GM12878 (cell line): ENCODE measurements at regions not wholly inside any gene's neighbourhood (a gene's known extent, or its start where the extent isn't known, plus 50 kb on each side); places are given as distances from the start of the nearest gene placed in this dataset.

Experiments used
- BHLHE40 ChIP-seq, 2 experiments: fragments of 450-650 bp in 1 of 2; IDR thresholded peaks; 2 replicates each; pipeline ENCODE4 v1.6.1; 2011 to 2017; ENCODE audit warnings: low read depth in 2 of 2, borderline replicate concordance in 1 of 2, improper control_type of control experiment in 1 of 2, low read length in 1 of 2, mild to moderate bottlenecking in 1 of 2
- ETV6 ChIP-seq, 2 experiments: fragments of 450-650 bp in 1 of 2; IDR thresholded peaks in 1 of 2; conservative IDR thresholded peaks in 1 of 2; 2 replicates each; pipeline ENCODE4 v1.6.1; 2014; ENCODE audit warnings: antibody characterized with exemption in 1 of 2, borderline replicate concordance in 1 of 2, low read depth in 1 of 2, mild to moderate bottlenecking in 1 of 2, moderate library complexity in 1 of 2
- EZH2 ChIP-seq: IDR thresholded peaks from 2 replicates; pipeline ENCODE4 v1.6.1; 2012; ENCODE audit warnings: low read depth, mild to moderate bottlenecking, control low read depth, inconsistent platforms, low read length, borderline replicate concordance; ENCODE audit not compliant: control insufficient read depth
- MYC ChIP-seq: IDR thresholded peaks from 2 replicates; pipeline ENCODE4 v1.6.1; 2011; ENCODE audit warnings: mild to moderate bottlenecking, low read length, moderate library complexity, inconsistent platforms; ENCODE audit not compliant: insufficient read depth, insufficient replicate concordance, insufficient read length, severe bottlenecking
- POLR2A ChIP-seq: IDR thresholded peaks from 2 replicates; pipeline ENCODE4 v1.6.1; 2011; ENCODE audit warnings: low read depth, mild to moderate bottlenecking, low read length
- POLR2AphosphoS2 ChIP-seq: IDR thresholded peaks from 2 replicates; pipeline ENCODE4 v1.6.1; 2011; ENCODE audit warnings: low read depth, mild to moderate bottlenecking, low read length, improper control_type of control experiment, moderate library complexity
- POLR2AphosphoS5 ChIP-seq: IDR thresholded peaks from 2 replicates; pipeline ENCODE4 v1.6.1; 2011; ENCODE audit warnings: mild to moderate bottlenecking, low read length, inconsistent platforms
- SP1 ChIP-seq: IDR thresholded peaks from one replicate; pipeline ENCODE4 v1.6.1; 2011; ENCODE audit warnings: low read depth, low read length
- TF ChIP-seq, protein P1 (sequence below): IDR thresholded peaks from 2 replicates; pipeline ENCODE4 v1.6.1; 2012; ENCODE audit warnings: low read depth, low read length, improper control_type of control experiment
- TF ChIP-seq, protein P2 (sequence below), 3 experiments: IDR thresholded peaks in 2 of 3; conservative IDR thresholded peaks in 1 of 3; 2 replicates each; pipeline ENCODE4 v1.5.1; 2011; ENCODE audit warnings: low read depth in 3 of 3, low read length in 3 of 3, mild to moderate bottlenecking in 3 of 3, control low read depth in 2 of 3, moderate library complexity in 2 of 3, inconsistent platforms in 1 of 3, mixed read lengths in 1 of 3; ENCODE audit not compliant: control insufficient read depth in 2 of 3, insufficient read depth in 1 of 3; ENCODE audit errors: extremely low read depth in 1 of 3

DNA sequence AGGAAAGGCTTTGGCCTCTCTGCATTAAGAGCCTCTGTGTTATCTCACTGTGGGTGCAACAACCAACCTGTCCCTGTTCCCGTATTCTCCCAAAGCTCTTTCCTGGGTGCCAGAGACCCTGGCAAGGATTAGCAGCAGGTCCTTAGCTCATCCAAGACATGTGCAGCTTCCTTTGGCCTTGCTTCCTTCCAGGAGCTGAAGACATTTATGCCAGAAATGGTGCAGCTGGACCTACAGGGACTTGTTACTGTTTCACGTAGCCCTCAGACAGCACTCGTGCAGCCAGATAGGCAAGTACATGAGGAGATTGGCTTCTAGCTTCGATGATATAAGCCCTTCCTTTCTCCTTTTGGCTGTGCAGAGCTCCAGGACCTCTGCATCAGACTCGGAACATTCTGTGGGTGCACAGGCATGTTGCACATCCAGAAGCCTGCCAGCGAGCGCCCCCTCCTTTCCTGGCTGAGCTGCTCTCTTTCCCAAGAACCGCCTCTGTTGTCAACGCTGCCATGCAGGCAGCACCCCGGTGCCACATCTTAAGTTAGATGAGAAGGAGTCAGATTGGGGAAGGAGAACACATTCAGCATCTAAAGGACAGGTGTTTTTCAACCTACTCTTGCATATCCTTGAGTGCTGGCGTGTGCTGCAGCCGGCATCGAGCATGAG lies 284.5 kb upstream of the PLXNA2 start:
- TF ChIP-seq BHLHE40 (IDR thresholded peaks at IDR 0.05; ENCODE audit: borderline replicate concordance in 1 of 2, low read depth in 2 of 2, low read length in 1 of 2) (no peak), SP1 (no peak), ETV6 (conservative IDR thresholded peaks at IDR 0.05 in 1 of 2, IDR thresholded peaks at IDR 0.05 in 1 of 2; ENCODE audit: borderline replicate concordance in 1 of 2, low read depth in 1 of 2) (no peak), POLR2AphosphoS5 (no peak), MYC (no peak), POLR2A (no peak), EZH2 (no peak), POLR2AphosphoS2 (no peak)
- TF ChIP-seq, protein P1, sequence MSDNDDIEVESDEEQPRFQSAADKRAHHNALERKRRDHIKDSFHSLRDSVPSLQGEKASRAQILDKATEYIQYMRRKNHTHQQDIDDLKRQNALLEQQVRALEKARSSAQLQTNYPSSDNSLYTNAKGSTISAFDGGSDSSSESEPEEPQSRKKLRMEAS = no peak
- TF ChIP-seq, protein P2, sequence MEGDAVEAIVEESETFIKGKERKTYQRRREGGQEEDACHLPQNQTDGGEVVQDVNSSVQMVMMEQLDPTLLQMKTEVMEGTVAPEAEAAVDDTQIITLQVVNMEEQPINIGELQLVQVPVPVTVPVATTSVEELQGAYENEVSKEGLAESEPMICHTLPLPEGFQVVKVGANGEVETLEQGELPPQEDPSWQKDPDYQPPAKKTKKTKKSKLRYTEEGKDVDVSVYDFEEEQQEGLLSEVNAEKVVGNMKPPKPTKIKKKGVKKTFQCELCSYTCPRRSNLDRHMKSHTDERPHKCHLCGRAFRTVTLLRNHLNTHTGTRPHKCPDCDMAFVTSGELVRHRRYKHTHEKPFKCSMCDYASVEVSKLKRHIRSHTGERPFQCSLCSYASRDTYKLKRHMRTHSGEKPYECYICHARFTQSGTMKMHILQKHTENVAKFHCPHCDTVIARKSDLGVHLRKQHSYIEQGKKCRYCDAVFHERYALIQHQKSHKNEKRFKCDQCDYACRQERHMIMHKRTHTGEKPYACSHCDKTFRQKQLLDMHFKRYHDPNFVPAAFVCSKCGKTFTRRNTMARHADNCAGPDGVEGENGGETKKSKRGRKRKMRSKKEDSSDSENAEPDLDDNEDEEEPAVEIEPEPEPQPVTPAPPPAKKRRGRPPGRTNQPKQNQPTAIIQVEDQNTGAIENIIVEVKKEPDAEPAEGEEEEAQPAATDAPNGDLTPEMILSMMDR (IDR thresholded peaks at IDR 0.05 in 2 of 3, conservative IDR thresholded peaks at IDR 0.05 in 1 of 3; ENCODE audit: control insufficient read depth in 2 of 3, extremely low read depth in 1 of 3, insufficient read depth in 1 of 3, low read depth in 3 of 3, low read length in 3 of 3) = no peak
